ENCODE measurements at regions not wholly inside any gene's neighbourhood (a gene's known extent, or its start where the extent isn't known, plus 50 kb on each side); places are given as distances from the start of the nearest gene placed in this dataset.

GRCh38 chr9:91084896-91085516 lies 276.7 kb downstream of the AUH start:
- Histone ChIP-seq H2AK5ac (ENCODE audit: low read depth, low read length) (no peak overlapping the region), H3K27me3 (replicated peaks in 1 of 4; ENCODE audit: control insufficient read depth in 3 of 4, extremely low read depth in 1 of 4, insufficient read depth in 3 of 4, low read length in 3 of 4) (no peaks in the 10 kb centered on the region), H3K4ac (replicated peaks; ENCODE audit: insufficient read length, low read depth, low read length) (no peak overlapping the region), H3K14ac (ENCODE audit: insufficient read length) (no peak overlapping the region), H2BK120ac (replicated peaks; ENCODE audit: low read depth, low read length) (no peak overlapping the region), H4K91ac (replicated peaks; ENCODE audit: insufficient read length, low read length) (no peak overlapping the region), H3K79me2 (ENCODE audit: control insufficient read depth in 1 of 2, insufficient read depth in 2 of 2, low read length in 2 of 2) (no peaks in the 10 kb centered on the region), H3K79me1 (ENCODE audit: low read depth, low read length) (no peaks in the 10 kb centered on the region), H2BK20ac (ENCODE audit: low read length) (peak overlapping the region; percentile 16; the same call in 1 of the 2 replicates), H3K56ac (replicated peaks; ENCODE audit: insufficient read length, low read depth, low read length) (no peak overlapping the region), H4K20me1 (replicated peaks in 1 of 2; ENCODE audit: control insufficient read depth in 1 of 2, insufficient read depth in 2 of 2, low read length in 2 of 2) (no peaks in the 10 kb centered on the region), H4K5ac (ENCODE audit: insufficient read length, low read depth, low read length) (no peak overlapping the region), H2BK12ac (ENCODE audit: low read depth, low read length) (no peak overlapping the region), H2BK5ac (ENCODE audit: low read depth, low read length) (no peak overlapping the region), H2AFZ (ENCODE audit: low read length) (no peak overlapping the region), H4K8ac (ENCODE audit: extremely low read depth, insufficient read depth, low read length) (no peak overlapping the region; the same call in 1 of the 2 replicates), H3K23me2 (ENCODE audit: low read depth, low read length) (no peaks in the 10 kb centered on the region), H3K27ac (ENCODE audit: low read depth, low read length) (no peak overlapping the region), H3K18ac (ENCODE audit: extremely low read depth, low read length) (no peak overlapping the region), H2BK15ac (ENCODE audit: low read length) (no peak overlapping the region), H3K4me2 (ENCODE audit: insufficient read depth in 1 of 2, low read depth in 2 of 2, low read length in 2 of 2) (no peak overlapping the region), H3K4me1 (replicated peaks in 1 of 4; ENCODE audit: control insufficient read depth in 3 of 4, insufficient read depth in 4 of 4, low read length in 3 of 4) (peaks cover 0 to 2% (median 0%) of the 10 kb centered on the region in 4 experiments; a peak in 1 of 7 replicates), H3K4me3 (ENCODE audit: extremely low read depth in 1 of 4, insufficient read depth in 2 of 4, low read depth in 3 of 4, low read length in 4 of 4) (no peak overlapping the region), H3K36me3 (ENCODE audit: control insufficient read depth in 2 of 4, insufficient read depth in 4 of 4, low read length in 3 of 4) (no peaks in the 10 kb centered on the region), H3K23ac (ENCODE audit: insufficient read length) (no peak overlapping the region), H3K9me3 (ENCODE audit: insufficient read depth in 2 of 2, low read depth in 1 of 2, low read length in 1 of 2) (no peaks in the 10 kb centered on the region), H3K9ac (replicated peaks in 1 of 4; ENCODE audit: extremely low read depth in 1 of 4, low read depth in 3 of 4, low read length in 3 of 4) (no peak overlapping the region)
- ChIA-PET POLR2A (ENCODE audit: partially characterized antibody) (no interaction called here), CTCF (ENCODE audit: partially characterized antibody) (no interaction called here)
- FAIRE-seq (no peak), DNase-seq (ENCODE audit: low read depth in 1 of 2, low spot score in 2 of 2) (no peak)
- 88% methylated on average over 2 of the region's 2 CpGs; no CpG with 5 or more reads in 1 of the 2 experiments for WGBS, 2 experiments (ENCODE audit: extremely low coverage in 1 of 2, insufficient coverage in 1 of 2, insufficient read length in 1 of 2, insufficient replicate concordance in 2 of 2, low coverage in 1 of 2, low lambda C conversion rate in 2 of 2, missing lambda C conversion rate in 1 of 2)
- no peak for TF ChIP-seq MAX (IDR thresholded peaks at IDR 0.05)
- TF ChIP-seq RXRA (IDR thresholded peaks at IDR 0.05; ENCODE audit: insufficient read depth, low read depth, low read length), result no peak
- no peak for TF ChIP-seq PHF8 (conservative IDR thresholded peaks at IDR 0.05; ENCODE audit: low read depth, low read length)
- no peak for TF ChIP-seq POU5F1 (IDR thresholded peaks at IDR 0.05; ENCODE audit: low read depth, low read length)
- TF ChIP-seq CBX5 (IDR thresholded peaks at IDR 0.05; ENCODE audit: low read depth, low read length), result no peak
- TF ChIP-seq E2F6 (IDR thresholded peaks at IDR 0.05), result no peak
- TF ChIP-seq SIX5 (IDR thresholded peaks at IDR 0.05; ENCODE audit: low read depth, low read length), result no peak
- no peak for TF ChIP-seq KDM5A (IDR thresholded peaks at IDR 0.05; ENCODE audit: low read length)
- no peak for TF ChIP-seq FOSL1 (IDR thresholded peaks at IDR 0.05; ENCODE audit: insufficient read depth, low read depth, low read length)
- TF ChIP-seq TBP (IDR thresholded peaks at IDR 0.05; ENCODE audit: low read depth, low read length), result no peak
- no peak for TF ChIP-seq CBX8 (IDR thresholded peaks at IDR 0.05; ENCODE audit: borderline replicate concordance, low read depth, low read length)
- TF ChIP-seq NRF1 (IDR thresholded peaks at IDR 0.05; ENCODE audit: low read depth, low read length), result no peak
- TF ChIP-seq MAFK (IDR thresholded peaks at IDR 0.05; ENCODE audit: low read depth, low read length), result no peak
- TF ChIP-seq SRF (IDR thresholded peaks at IDR 0.05; ENCODE audit: low read depth, low read length), result no peak
